Common myeloid progenitor, CD34-positive (primary cell): ENCODE measurements at regions not wholly inside any gene's neighbourhood (a gene's known extent, or its start where the extent isn't known, plus 50 kb on each side); places are given as distances from the start of the nearest gene placed in this dataset.

Experiments
- CTCF ChIA-PET: fragments of 350-600 bp; sonication (Branson Sonifier 250); formaldehyde crosslinking; loops from one replicate; lab custom pipeline; 2021; ENCODE audit warnings: antibody characterized with exemption; lab: Charles Lee
- POLR2A ChIA-PET: fragments of 350-600 bp; sonication (Branson Sonifier 250); formaldehyde crosslinking; loops from one replicate; lab custom pipeline; 2021; ENCODE audit warnings: antibody characterized with exemption; lab: Charles Lee
- DNase-seq, 3 donors: peaks; one replicate each; pipeline versions ENCODE4 v3.0.0 to v3.0.0-alpha.2; 2013
- H3K27ac ChIP-seq, 2 experiments: 1 replicate in 1 of 2; 2 replicates in 1 of 2; pipeline ENCODE4 v1.7.0; 2013; ENCODE audit warnings: inconsistent platforms in 2 of 2, low read length in 2 of 2, mild to moderate bottlenecking in 2 of 2, low read depth in 1 of 2, moderate library complexity in 1 of 2; ENCODE audit not compliant: severe bottlenecking in 2 of 2, insufficient read depth in 1 of 2, poor library complexity in 1 of 2
- H3K27me3 ChIP-seq, 5 experiments: replicated peaks in 2 of 5; 1 replicate in 3 of 5; 2 replicates in 2 of 5; pipeline versions ENCODE4 v1.6.1 to v1.7.0; 2013; ENCODE audit warnings: low read length in 4 of 5, mild to moderate bottlenecking in 2 of 5, moderate library complexity in 2 of 5, inconsistent platforms in 1 of 5; ENCODE audit not compliant: insufficient read depth in 5 of 5, control insufficient read depth in 4 of 5
- H3K36me3 ChIP-seq, 4 experiments: 1 replicate in 2 of 4; 2 replicates in 2 of 4; pipeline versions ENCODE4 v1.6.1 to v1.7.0; 2013; ENCODE audit warnings: low read length in 3 of 4, control low read depth in 1 of 4, mild to moderate bottlenecking in 1 of 4; ENCODE audit not compliant: control insufficient read depth in 4 of 4, insufficient read depth in 4 of 4
- H3K4me1 ChIP-seq, 4 experiments: 1 replicate in 3 of 4; 2 replicates in 1 of 4; pipeline versions ENCODE4 v1.6.1 to v1.7.1; 2013; ENCODE audit warnings: low read length in 3 of 4, mild to moderate bottlenecking in 3 of 4, control low read depth in 1 of 4, inconsistent platforms in 1 of 4, moderate library complexity in 1 of 4; ENCODE audit not compliant: control insufficient read depth in 4 of 4, insufficient read depth in 4 of 4; ENCODE audit errors: control extremely low read depth in 1 of 4
- H3K4me3 ChIP-seq, 7 experiments: 1 replicate in 4 of 7; 2 replicates in 3 of 7; pipeline versions ENCODE4 v1.5.1 to v1.7.0; 2013; ENCODE audit warnings: mild to moderate bottlenecking in 7 of 7, low read length in 6 of 7, moderate library complexity in 6 of 7, inconsistent platforms in 2 of 7, low read depth in 2 of 7, control low read depth in 1 of 7; ENCODE audit not compliant: insufficient read depth in 4 of 7, control insufficient read depth in 1 of 7; ENCODE audit errors: extremely low read depth in 1 of 7
- H3K9me3 ChIP-seq, 5 experiments: 1 replicate in 4 of 5; 2 replicates in 1 of 5; pipeline versions ENCODE4 v1.6.1 to v1.7.1; 2013; ENCODE audit warnings: low read length in 4 of 5, mild to moderate bottlenecking in 2 of 5, inconsistent platforms in 1 of 5, low read depth in 1 of 5, moderate library complexity in 1 of 5; ENCODE audit not compliant: control insufficient read depth in 4 of 5, insufficient read depth in 2 of 5; ENCODE audit errors: control extremely low read depth in 1 of 5
- WGBS: methylation state at CpG from one replicate; pipeline ENCODE4 v1.1.5; 2013; ENCODE audit not compliant: insufficient coverage; 5-methylcytosine and 5-hydroxymethylcytosine counted together

GRCh38 chr9:90446200-90446948 lies 196.2 kb downstream of the DIRAS2 start:
- ChIA-PET POLR2A (no interaction called here), CTCF (no interaction called here)
- no peak overlapping the region for H3K4me3 ChIP-seq
- H3K4me1 ChIP-seq: no peaks in the 10 kb centered on the region
- no peak overlapping the region for H3K27ac ChIP-seq
- WGBS: 95% methylated on average over 4 of the region's 7 CpGs
- H3K9me3 ChIP-seq: no peaks in the 10 kb centered on the region
- peaks cover 0 to 22% (median 7%) of the 10 kb centered on the region in 5 experiments for H3K27me3 ChIP-seq
- no peaks in the 10 kb centered on the region for H3K36me3 ChIP-seq
- DNase-seq: no peak

GRCh38 chr9:90447773-90448172 lies 194.9 kb downstream of the DIRAS2 start:
- CTCF ChIA-PET: no interaction called here

GRCh38 chr9:90449213-90449925 lies 193.3 kb downstream of the DIRAS2 start:
- Histone ChIP-seq H3K36me3 (no peaks in the 10 kb centered on the region), H3K9me3 (no peaks in the 10 kb centered on the region), H3K4me3 (no peak overlapping the region), H3K27me3 (peaks cover 0 to 12% (median 2%) of the 10 kb centered on the region in 5 experiments), H3K27ac (no peak overlapping the region), H3K4me1 (no peaks in the 10 kb centered on the region)
- ChIA-PET CTCF (interaction anchor here (1.7 kb wide), 1 partner anchor 11 kb away, joined by 4 read pairs; no protein-coding TSS in a partner anchor), POLR2A (no interaction called here)
- no peak for DNase-seq
- 50% methylated on average over 2 of the region's 4 CpGs for WGBS

More at GRCh38 chr9:90447773-90448172, 194.9 kb downstream of the DIRAS2 start:
- H3K27me3 ChIP-seq: peaks cover 0 to 14% (median 6%) of the 10 kb centered on the region in 5 experiments
- no peaks in the 10 kb centered on the region for H3K36me3 ChIP-seq
- no peak overlapping the region for H3K27ac ChIP-seq
- no peak for DNase-seq
- POLR2A ChIA-PET: no interaction called here
- no peaks in the 10 kb centered on the region for H3K9me3 ChIP-seq
- whole genome bisulfite sequencing: 96% methylated on average over 2 of the region's 4 CpGs
- no peaks in the 10 kb centered on the region for H3K4me1 ChIP-seq
- H3K4me3 ChIP-seq: no peak overlapping the region

GRCh38 chr9:90451804-90452203 lies 190.8 kb downstream of the DIRAS2 start:
- Histone ChIP-seq H3K27me3 (no peaks in the 10 kb centered on the region), H3K27ac (no peak overlapping the region), H3K4me3 (no peak overlapping the region), H3K36me3 (no peaks in the 10 kb centered on the region), H3K9me3 (no peaks in the 10 kb centered on the region), H3K4me1 (no peaks in the 10 kb centered on the region)
- no CpG with 5 or more reads among the region's 1 CpG for WGBS
- no peak for DNase-seq
- ChIA-PET POLR2A (no interaction called here), CTCF (no interaction called here)

- no peak for DNase-seq
- no peak overlapping the region for H3K27ac ChIP-seq
- H3K4me3 ChIP-seq: no peak overlapping the region
- ChIA-PET POLR2A (no interaction called here), CTCF (no interaction called here)
- WGBS: 94% methylated on average over 2 of the region's 4 CpGs
- no peaks in the 10 kb centered on the region for H3K36me3 ChIP-seq
- no peaks in the 10 kb centered on the region for H3K9me3 ChIP-seq
- H3K4me1 ChIP-seq: no peaks in the 10 kb centered on the region
- H3K27me3 ChIP-seq: peaks cover 0 to 4% (median 0%) of the 10 kb centered on the region in 5 experiments
Measured at GRCh38 chr9:90455316-90455715, 187.3 kb downstream of the DIRAS2 start.

GRCh38 chr9:90457386-90458190 lies 185.0 kb downstream of the DIRAS2 start:
- DNase-seq: no peak
- CTCF ChIA-PET: no interaction called here

More at GRCh38 chr9:90457386-90458190, 185.0 kb downstream of the DIRAS2 start:
- H3K9me3 ChIP-seq: peaks cover 0 to 2% (median 0%) of the 10 kb centered on the region in 5 experiments
- H3K27ac ChIP-seq: no peak overlapping the region
- peaks cover 0 to 4% (median 0%) of the 10 kb centered on the region in 5 experiments for H3K27me3 ChIP-seq
- H3K4me1 ChIP-seq: no peaks in the 10 kb centered on the region
- no peak overlapping the region for H3K4me3 ChIP-seq
- POLR2A ChIA-PET: no interaction called here
- no peaks in the 10 kb centered on the region for H3K36me3 ChIP-seq
- WGBS: 87% methylated on average over 7 of the region's 9 CpGs
